Muscle layer of colon (tissue), 2 donors: ENCODE measurements at regions not wholly inside any gene's neighbourhood (a gene's known extent, or its start where the extent isn't known, plus 50 kb on each side); places are given as distances from the start of the nearest gene placed in this dataset.

Experiments
- H3K27ac ChIP-seq: one replicate; pipeline ENCODE4 v1.7.0; 2013; ENCODE audit warnings: low read depth, mild to moderate bottlenecking, low read length, moderate library complexity
- H3K27me3 ChIP-seq, 2 donors: one replicate each; pipeline ENCODE4 v1.7.0; 2013; ENCODE audit warnings: low read length in 2 of 2, mild to moderate bottlenecking in 2 of 2; ENCODE audit not compliant: insufficient read depth in 2 of 2, control insufficient read depth in 1 of 2
- H3K36me3 ChIP-seq: one replicate; pipeline ENCODE4 v1.7.0; 2013; ENCODE audit warnings: mild to moderate bottlenecking, low read length; ENCODE audit not compliant: insufficient read depth
- H3K4me1 ChIP-seq: one replicate; pipeline ENCODE4 v1.7.0; 2013; ENCODE audit warnings: mild to moderate bottlenecking, low read length; ENCODE audit not compliant: insufficient read depth
- H3K4me3 ChIP-seq, 2 donors: one replicate each; pipeline ENCODE4 v1.7.0; 2013; ENCODE audit warnings: low read length in 2 of 2, low read depth in 1 of 2, mild to moderate bottlenecking in 1 of 2, moderate library complexity in 1 of 2
- H3K9ac ChIP-seq: one replicate; pipeline ENCODE4 v1.7.0; 2013; ENCODE audit warnings: low read length
- H3K9me3 ChIP-seq: one replicate; pipeline ENCODE4 v1.7.0; 2013; ENCODE audit warnings: mild to moderate bottlenecking, low read length
- donor health status: abdominal sarcoma.
- donor health status: Adenocarcinoma of cecum.

GRCh38 chr14:97539411-97539795 lies 742.2 kb downstream of the VRK1 start:
- Histone ChIP-seq H3K9ac (no peak overlapping the region), H3K4me1 (no peaks in the 10 kb centered on the region), H3K4me3 (no peak overlapping the region), H3K27me3 (no peaks in the 10 kb centered on the region), H3K36me3 (no peaks in the 10 kb centered on the region), H3K9me3 (no peaks in the 10 kb centered on the region), H3K27ac (no peak overlapping the region)

- no peaks in the 10 kb centered on the region for H3K36me3 ChIP-seq
- H3K4me3 ChIP-seq = no peak overlapping the region
- no peak overlapping the region for H3K27ac ChIP-seq
- H3K9me3 ChIP-seq = no peaks in the 10 kb centered on the region
- no peaks in the 10 kb centered on the region for H3K4me1 ChIP-seq
- no peaks in the 10 kb centered on the region for H3K27me3 ChIP-seq
- no peak overlapping the region for H3K9ac ChIP-seq
These were observed 742.7 kb downstream of the VRK1 start for GRCh38 chr14:97539884-97540283.

GRCh38 chr14:97543221-97543620 lies 746.0 kb downstream of the VRK1 start:
- Histone ChIP-seq H3K4me3 (no peak overlapping the region), H3K4me1 (no peaks in the 10 kb centered on the region), H3K36me3 (no peaks in the 10 kb centered on the region), H3K27ac (no peak overlapping the region), H3K9me3 (no peaks in the 10 kb centered on the region), H3K9ac (no peak overlapping the region), H3K27me3 (no peaks in the 10 kb centered on the region)

- no peak overlapping the region for H3K27ac ChIP-seq
These were observed 746.6 kb downstream of the VRK1 start for GRCh38 chr14:97543816-97544215.

GRCh38 chr14:97544571-97544970 lies 747.4 kb downstream of the VRK1 start:
- H3K27ac ChIP-seq = no peak overlapping the region
- no peaks in the 10 kb centered on the region for H3K27me3 ChIP-seq
- H3K9me3 ChIP-seq = no peaks in the 10 kb centered on the region
- H3K36me3 ChIP-seq = no peaks in the 10 kb centered on the region
- no peak overlapping the region for H3K9ac ChIP-seq
- H3K4me3 ChIP-seq = no peak overlapping the region
- H3K4me1 ChIP-seq = no peaks in the 10 kb centered on the region

More at GRCh38 chr14:97543816-97544215, 746.6 kb downstream of the VRK1 start:
- H3K9ac ChIP-seq = no peak overlapping the region
- no peak overlapping the region for H3K4me3 ChIP-seq
- no peaks in the 10 kb centered on the region for H3K27me3 ChIP-seq
- no peaks in the 10 kb centered on the region for H3K9me3 ChIP-seq
- no peaks in the 10 kb centered on the region for H3K36me3 ChIP-seq
- H3K4me1 ChIP-seq = no peaks in the 10 kb centered on the region

- no peak overlapping the region for H3K27ac ChIP-seq
- H3K36me3 ChIP-seq = no peaks in the 10 kb centered on the region
- no peak overlapping the region for H3K4me3 ChIP-seq
- no peaks in the 10 kb centered on the region for H3K27me3 ChIP-seq
- no peaks in the 10 kb centered on the region for H3K4me1 ChIP-seq
- no peaks in the 10 kb centered on the region for H3K9me3 ChIP-seq
- no peak overlapping the region for H3K9ac ChIP-seq
These were observed 749.5 kb downstream of the VRK1 start for GRCh38 chr14:97546491-97547230.

- H3K36me3 ChIP-seq = no peaks in the 10 kb centered on the region
- H3K4me3 ChIP-seq = no peak overlapping the region
- no peak overlapping the region for H3K9ac ChIP-seq
- H3K27ac ChIP-seq = no peak overlapping the region
- H3K27me3 ChIP-seq = no peaks in the 10 kb centered on the region
- no peaks in the 10 kb centered on the region for H3K9me3 ChIP-seq
- H3K4me1 ChIP-seq = no peaks in the 10 kb centered on the region
These were observed 753.3 kb downstream of the VRK1 start for GRCh38 chr14:97550463-97550862.

GRCh38 chr14:97554597-97554996 lies 757.4 kb downstream of the VRK1 start:
- H3K4me3 ChIP-seq = no peak overlapping the region
- H3K4me1 ChIP-seq = no peaks in the 10 kb centered on the region
- H3K36me3 ChIP-seq = no peaks in the 10 kb centered on the region
- no peaks in the 10 kb centered on the region for H3K27me3 ChIP-seq
- no peaks in the 10 kb centered on the region for H3K9me3 ChIP-seq
- H3K27ac ChIP-seq = no peak overlapping the region
- H3K9ac ChIP-seq = no peak overlapping the region

GRCh38 chr14:97564334-97564733 lies 767.2 kb downstream of the VRK1 start:
- no peaks in the 10 kb centered on the region for H3K4me1 ChIP-seq
- H3K9me3 ChIP-seq = no peaks in the 10 kb centered on the region
- H3K27ac ChIP-seq = no peak overlapping the region
- H3K4me3 ChIP-seq = no peak overlapping the region
- no peak overlapping the region for H3K9ac ChIP-seq
- H3K27me3 ChIP-seq = no peaks in the 10 kb centered on the region
- H3K36me3 ChIP-seq = no peaks in the 10 kb centered on the region

- Histone ChIP-seq H3K36me3 (no peaks in the 10 kb centered on the region), H3K27me3 (no peaks in the 10 kb centered on the region), H3K4me1 (no peaks in the 10 kb centered on the region), H3K9ac (no peak overlapping the region), H3K4me3 (no peak overlapping the region), H3K9me3 (no peaks in the 10 kb centered on the region), H3K27ac (no peak overlapping the region)
These were observed 774.0 kb downstream of the VRK1 start for GRCh38 chr14:97571201-97571600.

GRCh38 chr14:97571866-97572555 lies 774.8 kb downstream of the VRK1 start:
- Histone ChIP-seq H3K36me3 (no peaks in the 10 kb centered on the region), H3K4me1 (no peaks in the 10 kb centered on the region), H3K27ac (no peak overlapping the region), H3K27me3 (no peaks in the 10 kb centered on the region), H3K9me3 (no peaks in the 10 kb centered on the region), H3K4me3 (no peak overlapping the region), H3K9ac (no peak overlapping the region)
